AML-193 (cell line): ENCODE measurements at regions not wholly inside any gene's neighbourhood (a gene's known extent, or its start where the extent isn't known, plus 50 kb on each side); places are given as distances from the start of the nearest gene placed in this dataset.

Experiments used
- DNase-seq, 2 experiments: peaks; one replicate each; lab custom pipeline; 2025; lab: John Stamatoyannopoulos, UW

DNA sequence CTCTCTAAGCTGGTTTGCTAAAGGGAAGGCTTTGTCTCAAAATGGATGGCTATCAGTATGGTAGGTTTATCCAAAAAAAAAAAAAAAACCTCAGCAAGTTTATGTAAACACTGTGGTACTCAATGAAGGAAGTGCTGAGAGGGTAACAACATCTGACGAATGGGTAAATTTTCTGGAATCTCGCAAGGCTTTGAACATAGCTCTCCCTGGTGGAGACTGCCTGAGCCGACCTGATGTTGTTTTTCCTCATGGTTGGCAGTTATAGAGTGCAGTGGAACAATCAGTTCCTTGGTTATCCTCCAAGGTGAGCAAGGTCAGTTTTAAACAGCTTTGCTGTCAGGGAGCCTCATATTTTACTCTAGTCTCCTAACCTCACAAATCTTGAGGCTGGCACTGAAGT, 94.6 kb downstream of the ZPLD1 start:
- DNase-seq: no peak

DNA sequence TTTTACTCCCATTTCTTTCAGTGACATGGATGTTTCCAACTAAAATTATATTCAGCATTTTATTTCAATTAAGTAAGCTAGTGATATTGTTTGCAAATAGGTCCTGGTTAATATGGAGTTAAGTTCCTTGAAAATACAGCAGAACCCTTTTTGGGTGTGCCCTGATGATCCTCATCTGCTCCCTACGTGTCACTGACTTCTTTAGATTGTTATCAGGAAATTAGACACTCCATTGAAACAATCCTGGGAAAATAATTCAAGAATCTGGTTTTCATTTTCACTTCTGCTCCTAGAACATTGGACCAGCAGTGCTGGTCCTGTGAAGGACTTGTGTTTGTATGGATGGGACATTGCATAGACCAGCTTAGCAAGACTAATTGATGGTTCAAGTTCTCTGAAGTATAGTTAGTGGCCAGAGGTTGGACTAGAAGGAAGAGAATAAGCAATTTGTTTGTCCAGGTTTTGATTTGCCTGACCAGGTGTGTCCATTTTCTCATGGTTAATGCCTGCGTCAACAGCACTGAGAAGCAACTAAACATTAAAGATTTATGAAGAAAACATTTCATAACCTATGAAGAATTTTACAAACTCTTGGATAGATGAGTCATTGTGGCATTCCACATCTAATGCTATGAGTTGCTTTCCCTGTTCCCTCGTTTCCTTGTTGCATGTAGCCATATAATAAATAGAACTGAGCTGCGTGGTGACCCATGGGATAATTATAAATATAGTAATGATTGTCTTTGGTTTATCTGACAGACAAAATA, 95.8 kb downstream of the ZPLD1 start:
- DNase-seq: no peak

DNA sequence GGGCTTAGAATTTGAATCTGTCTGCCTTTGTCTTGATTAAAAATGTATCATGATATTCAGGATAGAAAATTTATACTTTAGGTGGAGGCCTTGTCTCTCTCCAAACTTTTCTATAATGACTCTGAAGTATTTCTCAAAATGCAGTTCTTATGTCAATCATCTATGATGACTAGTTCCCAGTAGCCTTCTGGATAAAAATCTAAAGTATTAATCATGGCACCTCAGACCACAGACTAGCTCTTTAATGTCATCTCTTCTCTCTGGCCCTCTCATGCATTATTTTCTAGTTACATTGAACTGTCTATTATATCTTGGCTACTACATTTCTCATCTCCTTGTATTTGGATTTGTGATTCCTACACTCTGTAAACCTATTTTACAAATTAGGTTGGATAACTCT, 96.9 kb downstream of the ZPLD1 start:
- no peak for DNase-seq

DNA sequence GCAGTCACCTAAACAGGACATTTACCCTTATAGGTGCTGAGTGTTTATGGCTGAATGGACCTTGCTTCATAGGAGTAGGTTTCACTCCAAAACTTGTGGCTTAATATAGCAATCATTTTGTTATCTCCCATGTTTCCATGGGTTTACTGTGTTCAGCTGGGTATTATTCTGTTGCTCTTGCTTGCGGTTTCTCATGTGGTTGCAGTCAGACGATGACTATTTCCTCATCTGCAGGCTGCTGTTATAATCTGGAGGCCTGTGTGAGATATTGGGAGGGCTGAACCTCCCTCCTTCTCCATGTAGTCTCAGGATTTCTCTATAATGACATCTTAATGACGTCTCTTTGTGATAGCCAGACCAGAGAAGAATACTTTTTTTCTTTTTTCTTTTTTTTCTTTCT, 98.1 kb downstream of the ZPLD1 start:
- peak; percentile 93 to 94 for DNase-seq

DNA sequence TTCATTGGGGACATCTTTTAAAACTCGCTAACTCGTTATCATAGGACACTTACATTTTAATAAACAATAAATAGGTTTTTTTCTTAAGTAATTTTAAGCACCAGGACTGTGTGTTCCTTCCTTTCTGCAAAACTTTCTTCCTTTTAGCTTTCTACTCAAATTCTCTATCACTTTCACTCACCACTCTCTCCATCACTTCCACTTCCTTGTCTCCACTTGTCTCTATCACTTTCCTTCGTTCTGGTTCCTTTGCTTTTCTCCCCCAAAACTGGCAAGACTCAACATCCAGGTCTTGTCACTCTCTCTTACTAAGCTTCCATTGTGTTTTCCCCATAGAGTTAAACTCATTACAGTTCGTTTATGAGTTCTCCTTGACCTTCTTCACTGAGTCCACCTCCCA, 99.0 kb downstream of the ZPLD1 start:
- DNase-seq: no peak

DNA sequence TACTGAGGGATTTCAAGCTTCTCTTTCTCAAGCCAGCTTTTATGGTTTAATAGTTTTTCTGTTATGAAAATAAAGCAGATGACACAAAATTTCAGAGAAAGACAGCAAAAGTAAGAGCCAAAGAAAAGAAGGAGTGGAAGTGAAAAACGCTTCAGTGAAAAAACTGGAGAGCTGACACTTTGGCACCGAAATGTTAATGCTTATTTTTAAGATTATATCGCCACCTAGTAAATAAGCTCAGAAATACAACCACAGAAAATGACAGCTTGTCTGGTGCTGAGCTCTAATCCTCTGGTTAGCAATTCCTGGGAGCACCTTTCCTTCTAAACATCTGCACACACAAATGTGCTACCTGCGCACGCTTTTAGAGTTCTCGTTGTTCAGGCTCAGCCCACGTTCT, 101.6 kb downstream of the ZPLD1 start:
- DNase-seq: peak; percentile 58 to 60

DNA sequence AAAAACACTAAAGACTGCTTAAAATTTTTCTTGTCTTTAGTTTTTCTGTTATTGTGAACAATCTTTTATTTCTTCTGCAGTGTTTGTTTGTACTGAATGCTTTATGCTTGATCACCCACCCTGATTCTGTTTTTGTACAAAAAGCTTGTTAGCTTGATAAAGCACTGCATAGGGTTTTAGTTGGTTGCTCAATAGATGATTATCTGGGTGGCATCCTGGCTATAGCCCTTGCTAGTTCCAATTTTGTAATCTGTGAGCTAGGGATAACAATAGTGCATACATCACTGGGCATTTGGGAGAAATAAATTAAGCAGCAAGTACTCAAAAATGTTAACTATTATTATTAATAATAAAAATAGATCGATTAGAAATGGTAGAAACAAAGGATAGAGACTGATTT, 102.3 kb downstream of the ZPLD1 start:
- DNase-seq: no peak

DNA sequence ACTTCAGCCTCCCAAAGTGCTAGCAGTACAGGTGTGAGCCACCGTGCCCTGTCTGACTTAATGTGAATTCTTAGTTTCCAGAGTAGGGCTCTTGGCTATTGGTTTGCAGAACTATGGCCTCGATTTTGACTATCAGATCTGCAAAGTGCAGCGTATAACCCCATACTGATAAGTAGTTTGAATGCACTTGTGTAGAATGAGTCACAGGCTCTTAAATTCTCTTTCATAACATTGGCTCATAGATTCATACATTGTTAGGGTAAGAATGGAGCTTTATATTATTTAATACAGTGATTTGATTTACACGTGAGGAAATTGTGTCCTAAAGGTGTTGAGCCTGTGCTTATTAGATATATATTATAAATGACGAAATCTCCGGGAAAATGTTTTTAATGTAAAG, 109.9 kb downstream of the ZPLD1 start:
- no peak for DNase-seq

DNA sequence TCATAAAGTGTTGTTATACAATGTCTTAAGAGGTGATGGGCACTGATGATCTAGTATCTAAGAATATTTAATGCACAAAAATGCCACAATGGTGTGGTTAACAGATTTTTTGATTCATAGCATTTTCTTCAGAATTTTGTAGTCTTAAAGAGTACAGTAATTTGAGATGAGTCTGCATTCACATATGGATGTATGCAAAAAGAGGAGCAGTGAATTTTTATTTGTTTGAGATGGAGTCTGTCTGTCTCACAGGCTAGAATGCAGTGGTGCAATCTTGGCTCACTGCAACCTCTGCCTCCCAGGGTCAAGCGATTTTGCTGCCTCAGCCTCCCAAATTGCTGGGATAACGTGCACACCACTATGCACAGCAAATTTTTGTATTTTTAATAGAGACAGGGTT, 110.5 kb downstream of the ZPLD1 start:
- DNase-seq: no peak

DNA sequence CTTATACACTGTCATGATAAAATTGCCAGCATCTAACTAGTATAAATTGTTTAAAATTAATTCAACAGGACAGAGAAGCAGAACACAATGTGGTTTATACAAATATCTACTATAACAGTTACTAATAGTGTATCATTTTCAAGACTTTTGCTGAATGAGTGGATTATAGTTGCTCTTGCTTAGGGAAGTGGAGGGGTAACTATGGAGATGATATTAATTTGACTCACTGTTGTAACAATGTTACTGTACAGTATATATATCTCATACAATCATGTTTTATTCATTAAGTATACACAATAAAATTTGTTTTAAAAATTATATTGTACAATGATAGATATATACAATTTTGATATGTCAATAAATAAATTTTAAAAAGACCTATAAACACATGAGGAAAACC, 119.1 kb downstream of the ZPLD1 start:
- no peak for DNase-seq

DNA sequence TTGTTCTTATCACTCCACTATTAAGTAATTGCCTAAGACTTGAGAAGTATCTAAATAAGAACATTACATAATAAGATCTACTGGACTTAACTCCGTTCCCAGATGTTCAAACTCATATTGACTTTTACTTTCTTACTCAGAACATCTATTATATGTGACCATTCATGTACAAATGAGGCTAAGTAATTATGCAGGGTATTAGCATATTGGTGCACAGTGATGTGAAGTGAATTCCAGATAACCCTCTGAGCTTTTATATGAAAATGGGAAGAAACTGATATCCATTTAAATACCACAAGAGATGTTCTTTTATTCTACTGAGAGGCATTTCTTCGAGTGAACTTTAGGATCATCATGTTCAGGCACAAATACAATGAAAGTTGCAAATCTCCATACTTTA, 135.7 kb downstream of the ZPLD1 start:
- no peak for DNase-seq

DNA sequence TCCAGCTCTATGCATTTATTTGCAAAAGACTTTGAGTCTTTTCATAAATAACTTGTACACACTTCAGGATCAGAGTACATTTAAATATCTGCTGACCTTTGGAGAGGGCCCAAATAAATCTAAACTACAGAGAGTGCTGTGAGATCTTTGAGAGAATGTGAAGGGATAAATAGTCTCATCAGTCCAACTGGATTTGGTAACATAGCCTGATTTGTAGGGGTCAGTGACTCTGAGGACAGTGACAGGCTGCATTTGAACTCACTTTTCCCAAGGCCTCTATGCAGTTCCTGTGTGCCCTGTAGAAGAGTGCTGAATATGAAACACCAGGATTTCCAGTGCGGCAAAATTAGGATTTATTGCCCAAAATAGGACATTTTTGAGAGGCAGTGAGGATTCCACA, 136.2 kb downstream of the ZPLD1 start:
- no peak for DNase-seq

DNA sequence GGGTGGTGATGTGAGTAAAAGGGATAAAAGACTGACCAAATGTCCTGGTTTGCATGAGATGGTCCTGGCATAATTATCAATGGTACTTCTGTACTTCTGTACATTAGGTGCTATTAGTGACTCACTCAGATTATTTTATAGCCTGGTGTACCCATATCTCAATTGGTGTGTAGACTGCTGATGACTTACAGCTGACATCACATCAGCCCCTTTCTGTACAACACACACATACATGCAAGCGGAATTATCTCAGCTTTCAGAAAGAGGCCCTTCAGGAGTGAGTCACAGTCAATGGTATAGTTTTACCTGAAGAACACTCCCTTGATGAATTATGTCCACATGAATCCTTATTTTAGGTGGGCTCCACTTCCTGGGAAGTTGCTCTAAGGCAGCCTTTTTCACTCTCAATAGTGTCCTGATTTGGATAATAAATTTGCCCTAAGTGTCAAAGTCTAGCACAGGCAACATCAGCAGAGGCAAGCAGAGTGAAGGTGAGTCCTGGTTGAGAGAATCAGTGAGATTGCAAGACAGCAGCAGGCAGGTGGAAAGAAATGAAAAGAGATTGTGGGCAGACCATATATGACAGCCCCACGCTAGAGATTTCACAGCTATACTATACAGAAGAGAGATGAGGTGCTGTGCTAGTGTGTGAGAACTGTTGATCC, 137.0 kb downstream of the ZPLD1 start:
- DNase-seq: no peak

DNA sequence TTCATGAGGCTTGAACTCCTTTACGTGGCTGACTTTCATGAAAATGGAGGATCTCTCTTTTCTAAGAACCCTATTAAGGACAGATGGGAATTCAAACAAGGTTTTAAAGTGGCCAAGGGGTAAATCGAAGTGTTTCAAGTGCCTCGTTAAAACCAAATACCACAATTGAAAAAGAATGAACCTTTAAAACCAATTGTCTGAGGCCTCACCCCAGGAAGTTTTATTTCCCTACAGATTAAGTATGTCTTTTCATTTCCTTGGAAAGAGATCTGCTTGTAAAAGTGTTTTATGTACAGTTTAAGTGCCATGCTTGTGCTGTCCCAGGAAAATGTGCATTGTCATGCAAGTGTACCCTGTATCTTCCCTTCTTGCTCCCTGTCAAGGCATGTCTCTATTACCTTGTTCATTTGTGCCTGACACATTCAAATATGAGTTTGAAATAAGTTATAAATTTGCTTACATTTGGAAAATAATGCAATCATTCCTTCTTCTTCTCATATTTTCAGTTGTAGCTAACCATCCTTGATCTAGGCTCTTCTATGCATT, 138.7 kb downstream of the ZPLD1 start:
- DNase-seq: no peak

DNA sequence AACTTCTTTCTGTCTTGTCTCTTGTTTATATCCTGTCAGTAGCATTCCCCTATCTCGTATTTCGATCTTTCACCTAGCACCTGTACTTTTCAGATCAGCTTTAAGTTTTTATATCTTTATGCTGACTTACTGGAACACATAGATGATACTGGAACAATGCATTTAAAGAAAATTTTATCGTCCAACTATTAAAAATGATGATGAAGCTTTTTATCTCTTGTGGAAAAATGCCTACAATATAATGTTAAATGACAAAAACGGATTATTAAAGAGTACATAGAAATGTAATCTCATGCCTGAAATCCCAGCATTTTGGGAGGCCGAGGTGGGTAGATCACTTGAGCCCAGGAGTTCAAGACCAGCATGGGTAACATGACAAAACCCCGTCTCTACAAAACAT, 139.5 kb downstream of the ZPLD1 start:
- no peak for DNase-seq

DNA sequence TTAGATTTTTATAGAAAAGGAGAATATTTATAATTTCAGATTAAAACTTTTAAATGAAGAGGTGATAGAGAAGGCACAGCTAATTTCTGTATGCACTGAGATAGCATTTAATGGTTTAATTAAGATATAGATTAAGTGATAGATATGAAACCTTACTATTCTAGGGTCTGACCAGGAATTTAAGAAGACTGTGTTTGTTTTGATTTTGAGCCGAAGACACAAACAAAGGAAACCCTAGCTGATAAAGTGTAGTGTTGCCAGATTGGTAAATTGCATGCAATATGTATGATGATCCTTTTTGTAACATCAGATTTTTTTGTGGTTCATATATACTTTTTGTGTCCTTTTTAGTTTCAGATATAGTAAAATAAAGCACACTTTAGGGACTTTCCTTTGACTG, 141.8 kb downstream of the ZPLD1 start:
- no peak for DNase-seq

DNA sequence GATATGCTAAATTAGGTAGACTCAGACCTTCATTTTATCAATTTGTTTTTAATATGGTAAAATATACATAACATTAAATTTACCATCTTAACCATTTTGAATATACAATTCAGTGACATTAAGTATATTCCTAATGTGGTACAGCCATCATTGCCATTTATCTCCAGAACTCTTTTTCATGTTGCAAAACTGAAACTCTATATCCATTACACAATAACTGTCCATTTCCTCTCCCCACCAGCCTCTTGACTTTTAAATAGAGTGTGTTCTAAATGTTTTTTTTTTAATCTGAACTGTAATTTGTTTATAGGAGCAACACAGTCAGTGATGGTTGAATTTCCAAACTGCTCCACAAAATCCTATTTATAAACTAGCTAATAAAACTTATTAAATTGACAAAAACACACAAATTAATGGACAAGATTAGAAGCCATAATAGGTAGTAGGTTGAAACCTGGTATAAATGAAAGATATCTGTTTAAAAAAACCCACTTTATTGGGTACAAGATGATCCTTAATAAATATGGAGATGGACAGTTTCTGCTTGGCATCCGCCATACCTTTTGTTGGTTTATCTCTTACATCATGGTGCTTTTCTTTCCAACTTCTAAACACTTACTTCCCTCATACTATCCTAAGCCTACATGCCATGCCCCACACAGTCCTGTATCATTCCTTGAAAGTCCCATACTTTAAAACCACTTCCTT, 142.4 kb downstream of the ZPLD1 start:
- peak; percentile 29 to 47 for DNase-seq

DNA sequence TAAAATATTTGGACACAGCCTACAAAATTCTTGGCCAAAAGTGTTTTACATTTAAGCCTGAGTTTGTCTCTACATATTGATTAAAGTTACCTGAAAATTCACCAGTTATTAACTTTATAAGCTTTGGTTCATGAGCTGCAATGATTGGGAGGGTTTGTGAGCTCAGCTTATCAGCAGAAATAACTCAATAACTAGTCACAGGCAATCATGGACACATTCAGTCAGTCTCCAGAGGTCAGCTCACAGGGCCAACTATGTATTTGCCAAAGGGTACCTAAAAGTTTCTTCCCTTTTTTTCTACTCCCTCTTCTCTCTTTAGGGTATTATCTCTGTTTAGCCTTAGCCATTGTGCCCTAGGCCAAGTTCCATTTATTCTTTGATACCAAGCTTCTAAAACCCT, 145.9 kb downstream of the ZPLD1 start:
- DNase-seq: no peak

DNA sequence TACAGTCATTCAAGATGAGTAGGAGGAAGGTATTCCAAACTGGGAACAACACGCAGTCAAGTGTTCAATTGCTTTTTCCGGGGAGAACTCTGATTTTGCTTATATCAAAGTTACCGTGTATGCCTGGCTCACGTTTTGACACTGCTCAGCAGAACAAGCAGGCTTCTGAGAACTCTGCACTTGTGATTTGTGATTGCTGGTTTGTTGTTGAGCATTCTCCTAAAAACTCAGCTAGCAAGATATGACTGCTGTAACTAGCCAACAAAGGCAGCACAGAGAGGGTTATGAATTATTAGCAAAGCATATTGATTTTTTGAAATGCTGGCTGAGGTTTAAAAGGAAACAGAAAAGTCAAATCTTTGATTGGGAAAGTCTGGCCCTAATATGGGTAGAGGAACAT, 151.7 kb downstream of the ZPLD1 start:
- DNase-seq: no peak

DNA sequence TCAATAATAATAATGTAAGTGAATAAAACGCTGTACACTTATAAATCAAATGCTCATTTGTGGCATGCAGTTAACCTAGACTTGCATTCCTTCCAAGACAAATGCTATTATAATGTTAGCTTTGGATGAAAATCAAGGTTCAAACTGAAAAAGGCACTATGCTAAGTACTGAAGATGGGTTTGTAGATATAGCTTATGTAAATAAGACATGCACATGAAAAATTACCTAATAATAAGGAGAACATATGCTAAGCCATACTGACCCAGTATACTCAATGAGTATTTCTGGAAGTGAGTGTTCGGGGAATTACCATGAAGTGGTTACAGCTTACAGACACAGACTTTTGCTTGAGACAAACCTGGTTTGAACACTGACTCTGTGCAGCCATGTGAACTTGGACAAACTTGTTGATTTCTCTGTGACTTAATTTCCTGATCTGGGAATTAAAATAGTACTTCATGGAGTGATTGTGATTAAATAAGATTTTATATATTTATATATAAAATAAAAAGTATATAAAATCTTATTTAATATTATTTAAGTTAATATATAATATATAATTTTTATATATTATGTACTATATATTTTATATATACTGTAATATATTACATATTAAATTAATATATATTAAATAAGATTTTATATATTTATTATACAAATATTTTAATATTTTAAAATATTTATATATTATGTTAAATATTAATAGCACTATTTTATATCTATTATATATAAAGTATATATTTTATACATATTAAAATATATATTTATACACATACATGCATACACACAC, 159.2 kb downstream of the ZPLD1 start:
- DNase-seq: no peak

DNA sequence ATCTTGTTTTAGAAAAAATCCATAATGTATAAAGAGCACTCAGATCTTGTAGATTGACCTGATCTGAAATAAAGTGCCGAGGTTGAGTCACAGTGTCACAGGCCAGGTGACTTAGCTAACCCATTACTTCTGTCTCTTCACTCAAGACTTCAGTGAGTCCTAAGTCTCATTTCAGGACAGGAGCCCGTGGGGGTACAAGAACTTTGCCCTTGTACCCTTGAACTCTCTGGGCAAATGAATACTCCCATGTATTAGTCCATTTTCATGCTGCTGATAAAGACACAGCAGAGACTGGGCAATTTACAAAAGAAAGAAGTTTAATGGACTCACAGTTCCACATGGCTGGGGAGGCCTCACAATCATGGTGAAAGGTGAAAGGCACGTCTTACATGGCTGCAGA, 160.2 kb downstream of the ZPLD1 start:
- no peak for DNase-seq
